Progenitor cell of endocrine pancreas (in vitro differentiated cells): ENCODE measurements at regions not wholly inside any gene's neighbourhood (a gene's known extent, or its start where the extent isn't known, plus 50 kb on each side); places are given as distances from the start of the nearest gene placed in this dataset.

ENCODE experiments used
- DNase-seq: peaks from one replicate; pipeline ENCODE4 v3.0.0; 2021; ENCODE audit warnings: low spot score; ENCODE audit not compliant: unreplicated experiment
- H3K27ac Mint-ChIP-seq: 2 replicates; pipeline ENCODE4 v1.8.0; 2021; ENCODE audit warnings: mild to moderate bottlenecking, moderate library complexity, mixed read lengths
- H3K27me3 Mint-ChIP-seq: 2 replicates; pipeline ENCODE4 v1.8.0; 2021; ENCODE audit warnings: mixed read lengths
- H3K36me3 Mint-ChIP-seq: 2 replicates; pipeline ENCODE4 v1.8.0; 2022; ENCODE audit warnings: mixed read lengths; ENCODE audit not compliant: insufficient read depth
- H3K4me1 Mint-ChIP-seq: 2 replicates; pipeline ENCODE4 v1.8.0; 2021; ENCODE audit warnings: low read depth, mixed read lengths
- H3K4me3 Mint-ChIP-seq: 2 replicates; pipeline ENCODE4 v1.8.0; 2021; ENCODE audit warnings: low read depth, mild to moderate bottlenecking, moderate library complexity, mixed read lengths
- H3K9me3 Mint-ChIP-seq: 2 replicates; pipeline ENCODE4 v1.8.0; 2021; ENCODE audit warnings: low read depth, mixed read lengths
- CTCF ChIP-seq: fragments of 200-600 bp; sonication (generic); IDR thresholded peaks from one replicate; pipeline ENCODE4 v1.5.0; 2021; ENCODE audit warnings: antibody characterized with exemption, mild to moderate bottlenecking; ENCODE audit not compliant: unreplicated experiment

- Mint-ChIP-seq H3K36me3 (no peaks in the 10 kb centered on the region), H3K4me3 (no peak overlapping the region), H3K27me3 (peaks cover 13% of the 10 kb centered on the region), H3K9me3 (no peaks in the 10 kb centered on the region), H3K27ac (no peak overlapping the region), H3K4me1 (no peaks in the 10 kb centered on the region)
- no peak for TF ChIP-seq CTCF
- no peak for DNase-seq
Measured at GRCh38 chr6:904994-905393, 212.1 kb upstream of the EXOC2 start.

DNA sequence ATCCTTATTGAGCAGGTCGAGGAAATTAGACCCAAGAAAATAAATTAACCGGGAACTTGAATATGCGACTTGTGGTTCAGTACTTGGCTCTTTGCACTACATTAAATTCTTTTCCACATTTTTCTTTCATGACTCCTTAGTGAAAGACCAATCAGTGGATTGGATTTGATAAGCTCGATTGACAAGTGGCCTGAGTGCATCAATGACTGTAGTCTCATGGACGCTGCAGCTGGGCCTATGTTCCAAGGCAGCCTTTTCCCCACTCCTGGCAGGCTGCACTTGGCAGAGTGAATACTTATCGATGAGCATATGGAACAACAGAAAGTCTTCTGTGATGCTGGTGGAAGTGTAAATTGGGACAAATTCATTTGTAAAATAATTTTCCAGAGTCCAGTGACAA is 210.8 kb upstream of the EXOC2 start:
- Mint-ChIP-seq H3K27ac (no peak overlapping the region), H3K4me1 (no peaks in the 10 kb centered on the region), H3K9me3 (no peaks in the 10 kb centered on the region), H3K27me3 (peaks cover 10% of the 10 kb centered on the region), H3K4me3 (no peak overlapping the region), H3K36me3 (no peaks in the 10 kb centered on the region)
- DNase-seq, result no peak
- TF ChIP-seq CTCF, result no peak

- TF ChIP-seq CTCF, result no peak
- H3K27me3 Mint-ChIP-seq, result peaks cover 10% of the 10 kb centered on the region
Measured at GRCh38 chr6:901696-902460, 208.9 kb upstream of the EXOC2 start.

GRCh38 chr6:900716-901605 is 208.0 kb upstream of the EXOC2 start:
- no peak for DNase-seq
- Mint-ChIP-seq H3K27me3 (peaks cover 10% of the 10 kb centered on the region), H3K9me3 (no peaks in the 10 kb centered on the region), H3K4me1 (no peaks in the 10 kb centered on the region), H3K36me3 (no peaks in the 10 kb centered on the region), H3K4me3 (no peak overlapping the region), H3K27ac (no peak overlapping the region)
- no peak for TF ChIP-seq CTCF

More at GRCh38 chr6:901696-902460, 208.9 kb upstream of the EXOC2 start:
- Mint-ChIP-seq H3K36me3 (no peaks in the 10 kb centered on the region), H3K4me1 (no peaks in the 10 kb centered on the region), H3K9me3 (no peaks in the 10 kb centered on the region), H3K4me3 (no peak overlapping the region), H3K27ac (no peak overlapping the region)
- no peak for DNase-seq

DNA sequence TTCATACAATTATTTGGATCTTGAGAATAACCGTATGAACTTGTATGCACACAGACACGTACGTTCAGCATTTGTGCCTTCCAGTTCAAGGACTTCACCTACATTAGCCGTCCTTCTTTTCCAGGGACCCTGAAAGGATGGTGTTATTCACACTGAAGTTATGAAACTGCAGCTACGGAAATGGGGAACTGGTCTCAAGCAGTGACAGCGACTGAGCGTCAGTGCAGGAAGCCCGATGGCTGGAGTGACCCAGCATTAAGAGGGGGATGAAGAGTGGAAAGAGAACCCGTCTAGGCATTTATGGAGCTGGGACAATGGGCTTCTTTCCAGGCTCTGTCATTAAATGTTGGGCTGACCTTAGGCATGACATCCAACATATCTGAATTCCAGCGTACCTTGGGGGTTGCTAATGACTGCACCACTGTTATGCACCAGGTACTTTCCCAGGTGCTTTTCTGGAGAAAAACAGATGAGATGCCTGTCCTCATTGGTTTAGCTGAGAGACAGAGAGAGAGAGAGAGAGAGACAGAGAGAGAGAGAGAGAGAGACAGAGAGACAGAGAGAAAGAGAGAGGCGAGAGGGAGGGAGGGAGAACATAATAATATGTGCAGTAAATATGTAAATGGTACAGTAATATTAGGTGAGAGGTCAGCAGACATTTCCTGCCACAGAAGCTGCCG is 204.7 kb upstream of the EXOC2 start:
- Mint-ChIP-seq H3K9me3 (no peaks in the 10 kb centered on the region), H3K36me3 (no peaks in the 10 kb centered on the region), H3K4me1 (no peaks in the 10 kb centered on the region), H3K27ac (no peak overlapping the region), H3K4me3 (no peak overlapping the region), H3K27me3 (peaks cover 10% of the 10 kb centered on the region)
- TF ChIP-seq CTCF, result no peak
- DNase-seq, result no peak
